Gastrocnemius medialis (tissue), 4 donors: ENCODE measurements at regions not wholly inside any gene's neighbourhood (a gene's known extent, or its start where the extent isn't known, plus 50 kb on each side); places are given as distances from the start of the nearest gene placed in this dataset.

Experiments
- ATAC-seq, 2 donors: fragments of 150-250 bp; one replicate each; pipeline ENCODE4 v1.9.1; 2016
- DNase-seq, 2 donors: peaks; one replicate each; pipeline ENCODE4 v3.0.0-alpha.2; 2019
- H3K27ac ChIP-seq, 4 donors: fragments of 200-600 bp; sonication (generic); 1 replicate in 1 of 4; 2 replicates in 3 of 4; pipeline ENCODE4 v1.5.1; 2016 to 2018; ENCODE audit warnings: mild to moderate bottlenecking in 2 of 4, moderate library complexity in 1 of 4
- H3K27me3 ChIP-seq, 3 donors: fragments of 200-600 bp; sonication (generic) in 2 of 3; 1 replicate in 1 of 3; 2 replicates in 2 of 3; pipeline versions ENCODE4 v1.5.1 to v1.6.0; 2016 to 2019; ENCODE audit warnings: mild to moderate bottlenecking in 1 of 3, moderate library complexity in 1 of 3
- H3K36me3 ChIP-seq, 2 donors: fragments of 200-600 bp; sonication (generic) in 1 of 2; one replicate each; pipeline ENCODE4 v1.5.1; 2017 to 2018
- H3K4me1 ChIP-seq, 2 donors: fragments of 200-600 bp; sonication (generic) in 1 of 2; one replicate each; pipeline ENCODE4 v1.5.1; 2016 to 2017; ENCODE audit warnings: mild to moderate bottlenecking in 2 of 2
- H3K4me3 ChIP-seq, 4 donors: fragments of 200-600 bp; sonication (generic) in 3 of 4; 1 replicate in 1 of 4; 2 replicates in 3 of 4; pipeline ENCODE4 v1.5.1; 2016 to 2019; ENCODE audit warnings: mild to moderate bottlenecking in 2 of 4
- H3K9me3 ChIP-seq, 3 donors: fragments of 200-600 bp; sonication (generic) in 2 of 3; 1 replicate in 1 of 3; 2 replicates in 2 of 3; pipeline ENCODE4 v1.5.1; 2016 to 2019
- CTCF ChIP-seq, 5 experiments: fragments of 450-650 bp in 3 of 5; fragments of 200-600 bp in 2 of 5; sonication (generic) in 2 of 5; IDR thresholded peaks in 4 of 5; conservative IDR thresholded peaks in 1 of 5; 1 replicate in 4 of 5; 2 replicates in 1 of 5; pipeline ENCODE4 v1.5.1; 2016 to 2019; ENCODE audit warnings: antibody characterized with exemption in 5 of 5, mild to moderate bottlenecking in 3 of 5, moderate library complexity in 3 of 5
- POLR2A ChIP-seq, 2 donors: fragments of 450-650 bp; IDR thresholded peaks; one replicate each; pipeline ENCODE4 v1.6.1; 2017; ENCODE audit warnings: antibody characterized with exemption in 2 of 2, mild to moderate bottlenecking in 2 of 2, moderate library complexity in 2 of 2
- in situ Hi-C, 4 donors: fragments of 200-750 bp; cut with MboI; loops; one replicate each; pipeline versions ENCODE4 v1.15.0 to v1.8.0; 2017; ENCODE audit warnings: low sequenced_read_pairs in 4 of 4
- intact Hi-C: fragments of 100-400 bp; cut with DNase I; formaldehyde crosslinking; loops from one replicate; pipeline ENCODE4 v1.15.1; 2023; ENCODE audit warnings: low total_unique reads

GRCh38 chr18:34640276-34640675 is 69.8 kb upstream of the DTNA start:
- ATAC-seq (no peak), DNase-seq (no peak)
- Histone ChIP-seq H3K4me3 (no peak overlapping the region), H3K27ac (peak overlapping the region; percentile 57 to 86 (median 72)), H3K36me3 (no peaks in the 10 kb centered on the region), H3K4me1 (peaks cover 40 to 49% of the 10 kb centered on the region in 2 donors), H3K27me3 (no peaks in the 10 kb centered on the region), H3K9me3 (no peaks in the 10 kb centered on the region)
- in situ Hi-C loops (loop anchor here in 1 of 4 donors (10.0 to 25.0 kb wide), 2 partner anchors 45 to 103 kb away; no protein-coding TSS in a partner anchor), intact Hi-C loops (no loop called here)
- TF ChIP-seq POLR2A (IDR thresholded peaks at IDR 0.05) (no peak), CTCF (IDR thresholded peaks at IDR 0.05 in 4 of 5, conservative IDR thresholded peaks at IDR 0.05 in 1 of 5) (no peak)

GRCh38 chr18:34643989-34644388 is 66.1 kb upstream of the DTNA start:
- ATAC-seq (no peak), DNase-seq (no peak)
- intact Hi-C loops (no loop called here), in situ Hi-C loops (loop anchor here in 1 of 4 donors (10.0 to 25.0 kb wide), 2 partner anchors 49 to 107 kb away; no protein-coding TSS in a partner anchor)
- Histone ChIP-seq H3K36me3 (no peaks in the 10 kb centered on the region), H3K4me3 (no peak overlapping the region), H3K27me3 (no peaks in the 10 kb centered on the region), H3K27ac (peak overlapping the region; percentile 35 to 87 (median 86)), H3K9me3 (no peaks in the 10 kb centered on the region), H3K4me1 (peaks cover 43 to 48% of the 10 kb centered on the region in 2 donors)
- TF ChIP-seq POLR2A (IDR thresholded peaks at IDR 0.05) (no peak), CTCF (IDR thresholded peaks at IDR 0.05 in 4 of 5, conservative IDR thresholded peaks at IDR 0.05 in 1 of 5) (peak in 2 of 5 experiments; percentile 13 to 22)

GRCh38 chr18:34647251-34647650 is 62.8 kb upstream of the DTNA start:
- intact Hi-C loops = no loop called here
- peaks cover 61 to 68% of the 10 kb centered on the region in 2 donors for H3K4me1 ChIP-seq

GRCh38 chr18:34648269-34648985 is 61.7 kb upstream of the DTNA start:
- intact Hi-C loops = loop anchor here (2.0 kb wide), 1 partner anchor 56 kb away; no protein-coding TSS in a partner anchor
- Histone ChIP-seq H3K36me3 (no peaks in the 10 kb centered on the region), H3K27ac (peak overlapping the region; percentile 84 to 87 (median 86)), H3K27me3 (no peaks in the 10 kb centered on the region), H3K9me3 (no peaks in the 10 kb centered on the region), H3K4me1 (peaks cover 63 to 71% of the 10 kb centered on the region in 2 donors), H3K4me3 (no peak overlapping the region)
- TF ChIP-seq CTCF (IDR thresholded peaks at IDR 0.05 in 4 of 5, conservative IDR thresholded peaks at IDR 0.05 in 1 of 5) (no peak), POLR2A (IDR thresholded peaks at IDR 0.05) (no peak)
- no peak for DNase-seq
- in situ Hi-C loops = loop anchor here in 2 of 4 donors (5.0 to 25.0 kb wide), 3 partner anchors 46 to 111 kb away; no protein-coding TSS in a partner anchor
- ATAC-seq = no peak

More at GRCh38 chr18:34647251-34647650, 62.8 kb upstream of the DTNA start:
- ATAC-seq (peak in 1 of 2 donors; percentile 17), DNase-seq (peak in 1 of 2 donors; percentile 28)
- H3K36me3 ChIP-seq = no peaks in the 10 kb centered on the region
- no peak for TF ChIP-seq POLR2A (IDR thresholded peaks at IDR 0.05)
- no peak for TF ChIP-seq CTCF (IDR thresholded peaks at IDR 0.05 in 4 of 5, conservative IDR thresholded peaks at IDR 0.05 in 1 of 5)
- no peaks in the 10 kb centered on the region for H3K27me3 ChIP-seq
- in situ Hi-C loops = loop anchor here in 2 of 4 donors (5.0 to 25.0 kb wide), 3 partner anchors 45 to 110 kb away; no protein-coding TSS in a partner anchor
- no peak overlapping the region for H3K4me3 ChIP-seq
- H3K27ac ChIP-seq = peak overlapping the region; percentile 11 to 87 (median 86)
- no peaks in the 10 kb centered on the region for H3K9me3 ChIP-seq
